ENCODE measurements at regions not wholly inside any gene's neighbourhood (a gene's known extent, or its start where the extent isn't known, plus 50 kb on each side); places are given as distances from the start of the nearest gene placed in this dataset.

DNA sequence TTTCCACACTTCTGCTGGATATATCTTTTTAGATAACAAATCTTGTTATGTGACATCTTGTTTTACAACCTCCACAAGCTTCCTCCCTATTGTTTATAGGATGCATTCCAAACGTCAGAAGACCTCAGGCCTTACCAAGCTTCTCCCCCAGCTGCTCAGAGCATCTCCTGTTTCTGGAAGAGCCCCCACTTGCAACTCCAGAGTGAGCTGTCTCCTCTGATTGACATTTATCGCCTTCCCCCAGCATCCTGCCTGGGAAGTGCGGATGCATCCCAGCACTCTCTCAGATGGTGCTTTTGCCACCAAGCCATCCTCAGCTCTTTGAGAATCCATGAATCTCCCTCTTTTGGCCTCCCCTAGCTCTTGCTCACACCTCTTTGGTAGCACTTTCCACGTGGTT, 123.5 kb downstream of the LRRC70 start:
- TF ChIP-seq TCF12 (IDR thresholded peaks at IDR 0.05; ENCODE audit: low read depth) = no peak
- no peak for TF ChIP-seq TAF1 (IDR thresholded peaks at IDR 0.05; ENCODE audit: low read depth)
- no peak for TF ChIP-seq ZBTB7A (IDR thresholded peaks at IDR 0.05; ENCODE audit: low read depth)
- no peak for TF ChIP-seq REST (IDR thresholded peaks at IDR 0.05; ENCODE audit: low read depth)
- no peak for TF ChIP-seq FOXM1 (IDR thresholded peaks at IDR 0.05; ENCODE audit: borderline replicate concordance, low read depth)

DNA sequence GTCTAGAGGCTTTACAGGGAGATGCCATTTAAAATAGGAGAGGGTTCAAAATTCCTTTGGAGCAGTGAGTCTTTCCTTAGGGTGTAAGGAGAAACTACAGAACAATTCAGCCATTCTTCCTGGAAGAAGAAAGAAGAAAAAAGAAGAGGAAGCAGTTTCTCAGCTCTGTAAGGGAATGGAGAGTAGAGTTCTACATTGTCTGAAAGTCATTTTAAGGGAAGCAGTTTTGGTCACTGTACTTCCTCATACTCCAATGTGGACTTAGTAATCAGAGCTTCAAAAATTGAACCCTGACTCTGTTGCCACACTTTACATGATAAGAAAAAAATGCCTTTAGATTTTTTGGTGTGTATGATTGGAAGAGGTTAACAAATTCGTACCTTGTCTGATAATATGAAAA, 122.4 kb downstream of the LRRC70 start:
- TF ChIP-seq, protein P1, sequence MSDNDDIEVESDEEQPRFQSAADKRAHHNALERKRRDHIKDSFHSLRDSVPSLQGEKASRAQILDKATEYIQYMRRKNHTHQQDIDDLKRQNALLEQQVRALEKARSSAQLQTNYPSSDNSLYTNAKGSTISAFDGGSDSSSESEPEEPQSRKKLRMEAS (IDR thresholded peaks at IDR 0.05) = no peak
- no peak for TF ChIP-seq EGR1 (IDR thresholded peaks at IDR 0.05)
- TF ChIP-seq YY1 (IDR thresholded peaks at IDR 0.05; ENCODE audit: low read depth) = no peak
- no peak for TF ChIP-seq ZBTB7A (IDR thresholded peaks at IDR 0.05; ENCODE audit: low read depth)

DNA sequence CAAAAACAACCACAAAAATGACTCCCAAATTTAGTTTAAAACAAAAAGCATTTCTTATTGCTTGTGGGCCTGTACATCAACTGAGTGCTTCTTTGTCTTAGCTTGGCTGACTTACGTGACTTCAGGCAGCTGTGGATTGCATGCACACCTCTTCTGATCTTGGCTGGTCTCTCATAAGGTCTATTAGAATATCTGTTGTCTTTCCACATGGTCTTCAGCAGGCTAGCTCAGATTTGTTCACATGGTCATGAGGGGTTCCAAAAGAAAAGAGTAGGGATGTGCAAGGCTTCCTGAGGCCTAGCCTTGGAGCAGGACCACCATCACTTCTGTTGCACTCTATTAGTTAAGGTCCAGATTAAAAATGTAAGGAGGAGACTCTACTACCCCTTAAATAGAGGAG, 120.1 kb downstream of the LRRC70 start:
- no peak for TF ChIP-seq FOXM1 (IDR thresholded peaks at IDR 0.05; ENCODE audit: borderline replicate concordance, low read depth)
- TF ChIP-seq REST (IDR thresholded peaks at IDR 0.05; ENCODE audit: low read depth) = no peak
- no peak for TF ChIP-seq EGR1 (IDR thresholded peaks at IDR 0.05)
- no peak for TF ChIP-seq RAD21 (IDR thresholded peaks at IDR 0.05; ENCODE audit: low read depth)
- TF ChIP-seq, protein P1 (IDR thresholded peaks at IDR 0.05) = no peak
- TF ChIP-seq NFIC (IDR thresholded peaks at IDR 0.05) = no peak
- TF ChIP-seq TAF1 (IDR thresholded peaks at IDR 0.05; ENCODE audit: low read depth) = no peak

- TF ChIP-seq FOXM1 (IDR thresholded peaks at IDR 0.05; ENCODE audit: borderline replicate concordance, low read depth) = no peak
- TF ChIP-seq EGR1 (IDR thresholded peaks at IDR 0.05) = no peak
- TF ChIP-seq NFIC (IDR thresholded peaks at IDR 0.05) = no peak
- no peak for TF ChIP-seq USF1 (IDR thresholded peaks at IDR 0.05)
Observed at GRCh38 chr5:62695274-62695673, 116.7 kb downstream of the LRRC70 start.

DNA sequence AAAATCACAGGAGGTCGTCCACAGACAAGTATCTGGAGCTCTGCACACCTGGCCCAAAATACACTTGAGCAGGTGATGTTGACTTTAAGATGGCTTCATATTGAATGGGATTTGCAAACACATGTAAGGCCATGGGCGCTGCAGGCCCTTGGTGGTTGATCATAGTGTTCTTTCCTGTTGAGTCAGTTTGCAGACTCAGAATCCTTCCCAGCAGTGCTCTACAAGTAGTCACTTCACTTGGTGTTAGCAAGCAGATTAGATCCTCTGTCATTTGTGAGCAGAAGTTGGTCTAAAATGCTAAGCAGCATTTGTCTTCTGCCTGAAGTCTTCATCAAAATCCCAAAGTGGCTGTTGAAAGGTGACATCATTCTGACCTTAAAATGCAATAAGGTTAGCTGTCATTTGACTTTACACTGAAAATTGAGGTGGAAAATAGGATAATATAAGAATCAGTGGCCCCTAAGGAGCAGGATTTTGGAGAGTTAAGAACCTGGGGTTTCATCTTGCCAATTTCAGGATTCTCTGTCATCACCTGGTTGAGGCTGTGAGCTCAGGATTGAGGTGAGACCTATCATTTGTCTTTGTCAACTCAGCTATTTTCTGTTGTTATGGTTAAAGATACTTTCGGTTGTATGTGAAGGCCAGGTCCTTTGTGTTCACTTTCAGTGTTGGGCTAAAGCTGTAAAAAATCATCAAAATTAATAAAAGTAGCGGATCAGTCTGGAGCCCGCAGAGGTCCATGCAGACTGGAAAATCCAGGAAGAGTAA, 114.5 kb downstream of the LRRC70 start:
- TF ChIP-seq TCF12 (IDR thresholded peaks at IDR 0.05; ENCODE audit: low read depth) (no peak), RAD21 (IDR thresholded peaks at IDR 0.05; ENCODE audit: low read depth) (no peak), TAF1 (IDR thresholded peaks at IDR 0.05; ENCODE audit: low read depth) (no peak), CREB1 (IDR thresholded peaks at IDR 0.05; ENCODE audit: low read depth) (no peak), EGR1 (IDR thresholded peaks at IDR 0.05) (no peak), EP300 (IDR thresholded peaks at IDR 0.05; ENCODE audit: borderline replicate concordance) (no peak), TEAD4 (IDR thresholded peaks at IDR 0.05) (no peak), NFIC (IDR thresholded peaks at IDR 0.05) (no peak)

GRCh38 chr5:62691946-62692345, 113.3 kb downstream of the LRRC70 start:
- TF ChIP-seq RAD21 (IDR thresholded peaks at IDR 0.05; ENCODE audit: low read depth) (no peak), FOXM1 (IDR thresholded peaks at IDR 0.05; ENCODE audit: borderline replicate concordance, low read depth) (no peak)

DNA sequence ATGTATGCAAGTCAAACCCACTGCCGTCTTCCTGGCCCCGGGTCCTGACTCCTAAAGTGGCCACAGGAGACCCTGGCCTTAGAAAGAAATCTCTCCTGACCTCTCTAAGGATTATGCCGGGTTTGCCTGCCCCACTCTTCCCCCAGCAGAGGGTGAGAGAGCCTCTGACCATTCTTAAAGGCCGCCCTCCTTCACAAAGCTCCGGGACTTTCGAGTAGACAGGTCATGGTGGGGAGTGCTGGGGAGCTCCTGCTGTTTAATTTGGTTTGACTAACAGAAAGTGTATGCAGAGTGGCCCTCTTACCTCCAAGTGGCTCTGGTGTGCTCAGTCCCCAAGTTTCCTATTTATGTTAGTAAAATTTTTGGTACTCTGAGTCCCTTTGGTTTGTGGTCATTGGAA, 111.8 kb downstream of the LRRC70 start:
- TF ChIP-seq EP300 (IDR thresholded peaks at IDR 0.05; ENCODE audit: borderline replicate concordance) (no peak), TAF1 (IDR thresholded peaks at IDR 0.05; ENCODE audit: low read depth) (no peak), YY1 (IDR thresholded peaks at IDR 0.05; ENCODE audit: low read depth) (no peak)
